ENCODE measurements at regions not wholly inside any gene's neighbourhood (a gene's known extent, or its start where the extent isn't known, plus 50 kb on each side); places are given as distances from the start of the nearest gene placed in this dataset.

DNA sequence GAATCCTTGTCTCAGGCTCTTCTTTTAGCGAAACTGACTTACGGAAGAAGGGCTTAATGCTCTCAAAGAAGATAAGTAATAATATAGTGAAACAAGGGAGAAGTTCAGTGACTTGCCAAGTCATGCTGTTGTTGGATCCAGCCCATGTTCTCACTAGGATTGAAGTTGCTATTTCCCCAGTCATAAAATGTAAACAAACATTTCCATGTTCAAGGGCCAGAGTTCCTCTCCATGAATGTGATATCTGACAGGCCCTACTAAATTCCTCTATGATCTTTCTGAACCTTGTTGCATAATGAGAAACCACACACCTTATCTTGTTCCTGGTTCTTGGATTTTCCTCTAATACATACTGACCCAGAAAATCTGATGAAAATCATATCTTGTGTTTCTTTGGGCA lies 876.5 kb upstream of the B3GALT2 start (continued):
- TF ChIP-seq, protein P1, sequence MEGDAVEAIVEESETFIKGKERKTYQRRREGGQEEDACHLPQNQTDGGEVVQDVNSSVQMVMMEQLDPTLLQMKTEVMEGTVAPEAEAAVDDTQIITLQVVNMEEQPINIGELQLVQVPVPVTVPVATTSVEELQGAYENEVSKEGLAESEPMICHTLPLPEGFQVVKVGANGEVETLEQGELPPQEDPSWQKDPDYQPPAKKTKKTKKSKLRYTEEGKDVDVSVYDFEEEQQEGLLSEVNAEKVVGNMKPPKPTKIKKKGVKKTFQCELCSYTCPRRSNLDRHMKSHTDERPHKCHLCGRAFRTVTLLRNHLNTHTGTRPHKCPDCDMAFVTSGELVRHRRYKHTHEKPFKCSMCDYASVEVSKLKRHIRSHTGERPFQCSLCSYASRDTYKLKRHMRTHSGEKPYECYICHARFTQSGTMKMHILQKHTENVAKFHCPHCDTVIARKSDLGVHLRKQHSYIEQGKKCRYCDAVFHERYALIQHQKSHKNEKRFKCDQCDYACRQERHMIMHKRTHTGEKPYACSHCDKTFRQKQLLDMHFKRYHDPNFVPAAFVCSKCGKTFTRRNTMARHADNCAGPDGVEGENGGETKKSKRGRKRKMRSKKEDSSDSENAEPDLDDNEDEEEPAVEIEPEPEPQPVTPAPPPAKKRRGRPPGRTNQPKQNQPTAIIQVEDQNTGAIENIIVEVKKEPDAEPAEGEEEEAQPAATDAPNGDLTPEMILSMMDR (IDR thresholded peaks at IDR 0.05 in 2 of 3, conservative IDR thresholded peaks at IDR 0.05 in 1 of 3; ENCODE audit: borderline replicate concordance in 1 of 3, insufficient read depth in 1 of 3, low read depth in 2 of 3, low read length in 2 of 3): no peak
- no peak for TF ChIP-seq SIN3A (IDR thresholded peaks at IDR 0.05; ENCODE audit: low read depth)
- TF ChIP-seq EZH2phosphoT487 (IDR thresholded peaks at IDR 0.05; ENCODE audit: borderline replicate concordance): no peak
- TF ChIP-seq ELF1 (IDR thresholded peaks at IDR 0.05; ENCODE audit: borderline replicate concordance, low read depth): no peak
- TF ChIP-seq, protein P2, sequence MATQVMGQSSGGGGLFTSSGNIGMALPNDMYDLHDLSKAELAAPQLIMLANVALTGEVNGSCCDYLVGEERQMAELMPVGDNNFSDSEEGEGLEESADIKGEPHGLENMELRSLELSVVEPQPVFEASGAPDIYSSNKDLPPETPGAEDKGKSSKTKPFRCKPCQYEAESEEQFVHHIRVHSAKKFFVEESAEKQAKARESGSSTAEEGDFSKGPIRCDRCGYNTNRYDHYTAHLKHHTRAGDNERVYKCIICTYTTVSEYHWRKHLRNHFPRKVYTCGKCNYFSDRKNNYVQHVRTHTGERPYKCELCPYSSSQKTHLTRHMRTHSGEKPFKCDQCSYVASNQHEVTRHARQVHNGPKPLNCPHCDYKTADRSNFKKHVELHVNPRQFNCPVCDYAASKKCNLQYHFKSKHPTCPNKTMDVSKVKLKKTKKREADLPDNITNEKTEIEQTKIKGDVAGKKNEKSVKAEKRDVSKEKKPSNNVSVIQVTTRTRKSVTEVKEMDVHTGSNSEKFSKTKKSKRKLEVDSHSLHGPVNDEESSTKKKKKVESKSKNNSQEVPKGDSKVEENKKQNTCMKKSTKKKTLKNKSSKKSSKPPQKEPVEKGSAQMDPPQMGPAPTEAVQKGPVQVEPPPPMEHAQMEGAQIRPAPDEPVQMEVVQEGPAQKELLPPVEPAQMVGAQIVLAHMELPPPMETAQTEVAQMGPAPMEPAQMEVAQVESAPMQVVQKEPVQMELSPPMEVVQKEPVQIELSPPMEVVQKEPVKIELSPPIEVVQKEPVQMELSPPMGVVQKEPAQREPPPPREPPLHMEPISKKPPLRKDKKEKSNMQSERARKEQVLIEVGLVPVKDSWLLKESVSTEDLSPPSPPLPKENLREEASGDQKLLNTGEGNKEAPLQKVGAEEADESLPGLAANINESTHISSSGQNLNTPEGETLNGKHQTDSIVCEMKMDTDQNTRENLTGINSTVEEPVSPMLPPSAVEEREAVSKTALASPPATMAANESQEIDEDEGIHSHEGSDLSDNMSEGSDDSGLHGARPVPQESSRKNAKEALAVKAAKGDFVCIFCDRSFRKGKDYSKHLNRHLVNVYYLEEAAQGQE (IDR thresholded peaks at IDR 0.05; ENCODE audit: low read depth): no peak
- TF ChIP-seq JUND (IDR thresholded peaks at IDR 0.05): no peak
- no peak for TF ChIP-seq RAD21 (IDR thresholded peaks at IDR 0.05; ENCODE audit: low read depth)

DNA sequence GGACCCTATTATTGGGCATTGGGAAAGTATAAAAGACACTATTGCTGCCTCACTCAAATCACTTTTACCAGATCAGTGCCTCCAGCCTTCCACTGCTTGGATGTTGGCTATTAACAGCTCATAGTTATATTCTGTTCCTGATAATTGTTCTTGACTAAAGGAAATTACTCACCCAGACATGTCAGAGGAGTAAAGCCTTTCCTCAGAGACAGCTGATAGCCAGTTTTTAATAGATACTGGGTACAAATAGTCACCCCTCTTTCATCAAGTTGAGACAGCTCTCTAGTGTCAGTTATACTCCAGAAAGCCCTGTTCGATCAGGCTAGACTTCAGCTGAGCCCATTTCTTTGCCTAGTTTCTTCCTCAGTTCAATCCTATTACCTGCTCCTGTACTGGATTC lies 876.1 kb upstream of the B3GALT2 start:
- no peak overlapping the region for H3K27ac ChIP-seq (ENCODE audit: low read depth, low read length)
- POLR2A ChIA-PET: no interaction called here
- TF ChIP-seq EGR1 (IDR thresholded peaks at IDR 0.05; ENCODE audit: low read depth): no peak
- TF ChIP-seq SP1 (IDR thresholded peaks at IDR 0.05; ENCODE audit: low read depth): no peak
- no peak for TF ChIP-seq ELF1 (IDR thresholded peaks at IDR 0.05; ENCODE audit: borderline replicate concordance, low read depth)
- no peak for TF ChIP-seq POLR2AphosphoS5 (IDR thresholded peaks at IDR 0.05; ENCODE audit: low read depth, low read length)
- TF ChIP-seq EZH2 (IDR thresholded peaks at IDR 0.05): no peak
- no peak for TF ChIP-seq ZNF274 (IDR thresholded peaks at IDR 0.05; ENCODE audit: low read depth, low read length)
- TF ChIP-seq TCF7L2 (IDR thresholded peaks at IDR 0.05; ENCODE audit: borderline replicate concordance, extremely low read depth, insufficient read depth, insufficient read length): no peak
- TF ChIP-seq FOSL1 (IDR thresholded peaks at IDR 0.05; ENCODE audit: low read depth): no peak
- TF ChIP-seq SRF (IDR thresholded peaks at IDR 0.05; ENCODE audit: low read depth): no peak
- TF ChIP-seq, protein P1 (IDR thresholded peaks at IDR 0.05 in 2 of 3, conservative IDR thresholded peaks at IDR 0.05 in 1 of 3; ENCODE audit: borderline replicate concordance in 1 of 3, insufficient read depth in 1 of 3, low read depth in 2 of 3, low read length in 2 of 3): no peak
- no peak for TF ChIP-seq POLR2A (IDR thresholded peaks at IDR 0.05; ENCODE audit: borderline replicate concordance, extremely low read depth, insufficient read depth, insufficient read length)
- TF ChIP-seq YY1 (IDR thresholded peaks at IDR 0.05; ENCODE audit: extremely low read depth, insufficient replicate concordance, low read depth, low read length): no peak
- no peak for TF ChIP-seq JUND (IDR thresholded peaks at IDR 0.05)

More for the DNA sequence above, 876.1 kb upstream of the B3GALT2 start:
- DNase-seq (ENCODE audit: low read depth, low spot score): no peak
- BruUV-seq (replicated peaks): no TSS peak
- H3K9me2 ChIP-seq (ENCODE audit: insufficient read depth): no peaks in the 10 kb centered on the region; the same call in 1 of the 2 replicates
- no peak overlapping the region for H2AFZ ChIP-seq (ENCODE audit: low read depth, low read length, poor library complexity, severe bottlenecking)
- ChIA-PET CTCF (no interaction called here), RAD21 (ENCODE audit: low non-redundant PET in 1 of 2, low total read pairs in 2 of 2, uncharacterized antibody in 2 of 2, unreplicated experiment in 2 of 2) (no interaction called here)
- no peaks in the 10 kb centered on the region for H3K36me3 ChIP-seq (ENCODE audit: control insufficient read depth in 1 of 2, insufficient read depth in 2 of 2, low read length in 2 of 2)
- intact Hi-C loops (cut with micrococcal nuclease): no loop called here
- H3K4me1 ChIP-seq (ENCODE audit: control insufficient read depth in 1 of 2, insufficient read depth in 2 of 2, low read length in 2 of 2): no peaks in the 10 kb centered on the region
- no peak overlapping the region for H3K4me3 ChIP-seq (replicated peaks in 1 of 2; ENCODE audit: low read depth in 1 of 2, low read length in 2 of 2)
- H3K9me3 ChIP-seq (ENCODE audit: control insufficient read depth in 1 of 2, insufficient read depth in 1 of 2, low read depth in 1 of 2, low read length in 2 of 2): no peaks in the 10 kb centered on the region
- H3K9ac ChIP-seq (ENCODE audit: low read length): no peak overlapping the region
- H4K20me1 ChIP-seq (ENCODE audit: insufficient read depth): no peaks in the 10 kb centered on the region
- no peak overlapping the region for H3K4me2 ChIP-seq (ENCODE audit: low read length)
- no peaks in the 10 kb centered on the region for H3K27me3 ChIP-seq (ENCODE audit: insufficient read depth, low read length)
- ATAC-seq: no peak
- H3K79me2 ChIP-seq (ENCODE audit: insufficient read depth, low read length): no peaks in the 10 kb centered on the region

All from HCT116 (cell line).